GM12878 (cell line): ENCODE measurements at regions not wholly inside any gene's neighbourhood (a gene's known extent, or its start where the extent isn't known, plus 50 kb on each side); places are given as distances from the start of the nearest gene placed in this dataset.

Source experiments
- ATAC-seq: fragments of 200-7000 bp; cut with Tn5 transposase; 3 replicates; pipeline ENCODE4 v1.9.1; 2020; ENCODE audit warnings: mild to moderate bottlenecking, moderate library complexity
- BruUV-seq: library from RNA; stranded (reverse); fragments of 400-500 nt; replicated peaks from 2 replicates; lab custom pipeline; 2021; lab: Mats Ljungman, UMichigan
- CTCF ChIA-PET: fragments of 300-600 bp; sonication (Branson Sonifier 250); formaldehyde crosslinking; extraction: SDS; loops from one replicate; lab custom pipeline; 2021; ENCODE audit warnings: inconsistent platforms; lab: Yijun Ruan, JAX
- POLR2A ChIA-PET: fragments of 350-600 bp; formaldehyde crosslinking; extraction: SDS; loops from one replicate; lab custom pipeline; 2021; ENCODE audit warnings: inconsistent platforms; lab: Charles Lee
- RAD21 ChIA-PET: fragments of 300-600 bp; sonication (Branson Sonifier 250); formaldehyde crosslinking; loops from one replicate; lab custom pipeline; 2023; ENCODE audit warnings: antibody characterized with exemption; ENCODE audit not compliant: unreplicated experiment; lab: Charles Lee
- SMC1A ChIA-PET: fragments of 300-600 bp; sonication (Branson Sonifier 250); formaldehyde crosslinking; loops from one replicate; lab custom pipeline; 2023; ENCODE audit not compliant: unreplicated experiment, uncharacterized antibody; lab: Charles Lee
- DNase-seq: peaks from one replicate; pipeline ENCODE4 v3.0.0-alpha.2; 2011; ENCODE audit warnings: low read depth, low spot score
- FAIRE-seq: peaks from 3 replicates; lab custom pipeline; 2011; peaks lifted over from hg19 to GRCh38; lab: Jason Lieb, UNC
- H2AFZ ChIP-seq: 2 replicates; pipeline ENCODE4 v1.6.0; 2011; ENCODE audit warnings: low read depth, low read length, control low read depth; ENCODE audit not compliant: control insufficient read depth
- H3K27ac ChIP-seq: 2 replicates; pipeline ENCODE4 v1.5.1; 2011; ENCODE audit warnings: control low read depth; ENCODE audit not compliant: control insufficient read depth, insufficient read depth
- H3K27me3 ChIP-seq, 2 experiments: replicated peaks in 1 of 2; 2 replicates each; pipeline versions ENCODE4 v1.6.0 to v1.6.1; 2011; ENCODE audit warnings: low read length in 1 of 2; ENCODE audit not compliant: control insufficient read depth in 2 of 2, insufficient read depth in 2 of 2
- H3K36me3 ChIP-seq, 2 experiments: 2 replicates each; pipeline ENCODE4 v1.5.1; 2011; ENCODE audit warnings: low read length in 1 of 2; ENCODE audit not compliant: control insufficient read depth in 2 of 2, insufficient read depth in 2 of 2
- H3K4me1 ChIP-seq: 2 replicates; pipeline ENCODE4 v1.6.1; 2011; ENCODE audit warnings: mild to moderate bottlenecking, low read length, moderate library complexity, mixed read lengths; ENCODE audit not compliant: control insufficient read depth, insufficient read depth
- H3K4me2 ChIP-seq: 2 replicates; pipeline ENCODE4 v1.6.0; 2011; ENCODE audit warnings: control low read depth; ENCODE audit not compliant: control insufficient read depth, insufficient read depth
- H3K4me3 ChIP-seq: fragments of 200-600 bp; sonication (generic); 2 replicates; pipeline ENCODE4 v1.5.1; 2016
- H3K79me2 ChIP-seq: 2 replicates; pipeline ENCODE4 v1.6.0; 2011; ENCODE audit warnings: low read length; ENCODE audit not compliant: control insufficient read depth, insufficient read depth
- H3K9ac ChIP-seq: 2 replicates; pipeline ENCODE4 v1.8.0; 2011; ENCODE audit warnings: low read length, control low read depth, mixed read lengths; ENCODE audit not compliant: control insufficient read depth, insufficient read depth
- H3K9me3 ChIP-seq: replicated peaks from 3 replicates; pipeline ENCODE4 v1.5.1; 2011; ENCODE audit warnings: mild to moderate bottlenecking, low read length; ENCODE audit not compliant: control insufficient read depth, insufficient read depth
- H4K20me1 ChIP-seq: 2 replicates; pipeline ENCODE4 v1.6.0; 2011; ENCODE audit not compliant: control insufficient read depth, insufficient read depth
- BCL11A ChIP-seq: IDR thresholded peaks from 2 replicates; pipeline ENCODE4 v1.6.1; 2011; ENCODE audit warnings: low read depth, low read length
- CHD2 ChIP-seq: IDR thresholded peaks from 2 replicates; pipeline ENCODE4 v1.6.1; 2011; ENCODE audit warnings: low read depth, low read length, improper control_type of control experiment, borderline replicate concordance
- E4F1 ChIP-seq: fragments of 450-650 bp; IDR thresholded peaks from 2 replicates; pipeline ENCODE4 v1.6.1; 2018; ENCODE audit warnings: borderline replicate concordance, mild to moderate bottlenecking; ENCODE audit not compliant: partially characterized antibody
- ETV6 ChIP-seq, 2 experiments: fragments of 450-650 bp in 1 of 2; IDR thresholded peaks in 1 of 2; conservative IDR thresholded peaks in 1 of 2; 2 replicates each; pipeline ENCODE4 v1.6.1; 2014; ENCODE audit warnings: antibody characterized with exemption in 1 of 2, borderline replicate concordance in 1 of 2, low read depth in 1 of 2, mild to moderate bottlenecking in 1 of 2, moderate library complexity in 1 of 2
- IRF4 ChIP-seq: IDR thresholded peaks from 2 replicates; pipeline ENCODE4 v1.6.1; 2011; ENCODE audit warnings: low read depth, low read length
- NFIC ChIP-seq: IDR thresholded peaks from 2 replicates; pipeline ENCODE4 v1.6.1; 2012; ENCODE audit warnings: low read depth, mild to moderate bottlenecking, inconsistent platforms, low read length, moderate library complexity
- NFXL1 ChIP-seq: fragments of 450-650 bp; IDR thresholded peaks from 2 replicates; pipeline ENCODE4 v1.6.1; 2017; ENCODE audit warnings: antibody characterized with exemption, mild to moderate bottlenecking, borderline replicate concordance
- RAD51 ChIP-seq: fragments of 450-650 bp; IDR thresholded peaks from 2 replicates; pipeline ENCODE4 v1.6.1; 2016; ENCODE audit warnings: moderate library complexity, mild to moderate bottlenecking, inconsistent platforms
- RUNX3 ChIP-seq: IDR thresholded peaks from 2 replicates; pipeline ENCODE4 v1.6.1; 2012; ENCODE audit warnings: low read length, inconsistent platforms
- SIX5 ChIP-seq: IDR thresholded peaks from 2 replicates; pipeline ENCODE4 v1.6.1; 2011; ENCODE audit warnings: mild to moderate bottlenecking, low read depth, low read length, moderate library complexity; ENCODE audit not compliant: severe bottlenecking
- SMAD5 ChIP-seq: IDR thresholded peaks from 2 replicates; pipeline ENCODE4 v1.6.1; 2016; ENCODE audit warnings: antibody characterized with exemption, low read depth
- TBL1XR1 ChIP-seq: IDR thresholded peaks from 2 replicates; pipeline ENCODE4 v1.6.1; 2012; ENCODE audit warnings: low read depth, low read length, improper control_type of control experiment
- YY1 ChIP-seq: IDR thresholded peaks from 2 replicates; pipeline ENCODE4 v1.6.1; 2011; ENCODE audit warnings: low read depth, mild to moderate bottlenecking, low read length
- WGBS: methylation state at CpG from one replicate; pipeline ENCODE4 v1.1.6; 2016; ENCODE audit warnings: low lambda C conversion rate; ENCODE audit not compliant: insufficient replicate concordance, insufficient coverage; ENCODE audit errors: missing lambda C conversion rate; 5-methylcytosine and 5-hydroxymethylcytosine counted together
- in situ Hi-C: fragments of 300-500 bp; cut with MboI; formaldehyde crosslinking; loops from 9 replicates; pipeline ENCODE4 v1.14.3; 2018; ENCODE audit warnings: mixed read lengths
- intact Hi-C: fragments of 100-400 bp; cut with micrococcal nuclease; formaldehyde crosslinking; loops from one replicate; pipeline ENCODE4 v1.14.2; 2022; ENCODE audit not compliant: unreplicated experiment
- TF ChIP-seq, protein P1 (sequence below), 3 experiments: IDR thresholded peaks in 2 of 3; conservative IDR thresholded peaks in 1 of 3; 2 replicates each; pipeline ENCODE4 v1.5.1; 2011; ENCODE audit warnings: low read depth in 3 of 3, low read length in 3 of 3, mild to moderate bottlenecking in 3 of 3, control low read depth in 2 of 3, moderate library complexity in 2 of 3, inconsistent platforms in 1 of 3, mixed read lengths in 1 of 3; ENCODE audit not compliant: control insufficient read depth in 2 of 3, insufficient read depth in 1 of 3; ENCODE audit errors: extremely low read depth in 1 of 3
- TF ChIP-seq, protein P2 (sequence below): fragments of 150-350 bp; IDR thresholded peaks from 2 replicates; pipeline ENCODE4 v1.6.1; 2014; ENCODE audit warnings: mild to moderate bottlenecking, low read depth, low read length
- TF ChIP-seq, protein P3 (sequence below): IDR thresholded peaks from 2 replicates; pipeline ENCODE4 v1.6.1; 2011; ENCODE audit warnings: borderline replicate concordance, low read depth, mild to moderate bottlenecking, moderate library complexity, mixed read lengths, low read length; ENCODE audit not compliant: insufficient read depth; ENCODE audit errors: extremely low read length

DNA sequence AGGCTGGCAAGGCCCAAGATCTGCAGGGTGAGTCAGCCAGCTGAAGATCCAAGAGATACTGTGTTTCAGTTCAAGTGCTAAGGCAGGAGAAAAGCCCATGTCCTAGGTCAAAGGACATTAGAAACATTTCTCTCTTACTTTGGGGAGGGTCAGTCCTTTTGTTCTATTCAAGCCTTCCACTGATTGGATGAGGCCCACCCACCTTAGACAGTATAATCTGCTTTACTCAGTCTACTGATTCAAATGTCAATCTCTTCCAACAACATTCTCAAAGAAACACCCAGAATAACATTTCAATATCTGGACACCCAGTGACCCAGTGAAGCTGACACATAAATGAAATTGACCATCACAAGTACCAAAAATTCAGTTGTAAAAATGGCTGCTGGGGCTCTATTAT, 367.8 kb upstream of the ZP4 start (continued):
- TF ChIP-seq SIX5 (no peak), NFIC (no peak)

DNA sequence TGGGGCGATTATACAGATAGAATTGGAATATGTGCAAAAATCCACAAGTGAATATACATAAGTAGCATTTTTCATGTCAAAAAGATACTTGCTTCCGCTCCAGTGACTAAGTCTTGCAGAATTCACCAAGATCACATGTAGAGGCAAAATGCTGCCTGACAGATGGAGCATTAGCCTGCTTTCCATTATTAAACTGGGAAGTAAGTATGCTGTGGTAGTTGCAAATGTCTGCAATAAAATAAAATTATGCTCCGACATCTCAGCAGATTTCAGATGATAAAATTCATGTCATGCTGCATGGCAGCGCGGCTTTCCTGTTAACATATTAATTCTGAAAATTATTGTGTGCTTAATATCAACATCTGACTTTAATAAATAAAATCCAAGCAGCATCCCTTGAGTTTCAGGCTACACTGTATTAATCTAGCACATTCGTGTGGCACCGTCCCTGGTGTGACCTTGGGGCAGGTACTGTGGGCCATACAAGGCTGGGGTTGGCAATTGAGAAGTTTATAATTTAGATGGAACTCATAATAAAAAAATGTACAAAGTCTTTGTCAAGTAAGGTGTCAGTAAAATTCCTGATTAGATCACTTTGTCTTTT, 366.4 kb upstream of the ZP4 start:
- H3K4me3 ChIP-seq = no peak overlapping the region
- in situ Hi-C loops = no loop called here

More for the DNA sequence above, 366.4 kb upstream of the ZP4 start:
- no peaks in the 10 kb centered on the region for H3K36me3 ChIP-seq
- FAIRE-seq = no peak
- H3K9me3 ChIP-seq = no peaks in the 10 kb centered on the region
- DNase-seq = no peak
- H3K4me1 ChIP-seq = no peaks in the 10 kb centered on the region
- no peak overlapping the region for H2AFZ ChIP-seq
- SMC1A ChIA-PET = no interaction called here
- H3K4me2 ChIP-seq = no peak overlapping the region
- no peaks in the 10 kb centered on the region for H3K27me3 ChIP-seq
- no peak overlapping the region for H3K27ac ChIP-seq
- POLR2A ChIA-PET = no interaction called here
- CTCF ChIA-PET = no interaction called here
- no peaks in the 10 kb centered on the region for H4K20me1 ChIP-seq
- 63% methylated on average over 7 of the region's 7 CpGs for WGBS
- intact Hi-C loops = no loop called here
- no peaks in the 10 kb centered on the region for H3K79me2 ChIP-seq
- ATAC-seq = no peak
- H3K9ac ChIP-seq = no peak overlapping the region
- TF ChIP-seq YY1 (no peak), IRF4 (no peak), TBL1XR1 (no peak), RUNX3 (no peak), BCL11A (no peak), SMAD5 (no peak), ETV6 (conservative IDR thresholded peaks at IDR 0.05 in 1 of 2, IDR thresholded peaks at IDR 0.05 in 1 of 2; ENCODE audit: borderline replicate concordance in 1 of 2, low read depth in 1 of 2) (no peak), E4F1 (no peak), RAD51 (no peak), NFXL1 (no peak), CHD2 (no peak)
- TF ChIP-seq, protein P1, sequence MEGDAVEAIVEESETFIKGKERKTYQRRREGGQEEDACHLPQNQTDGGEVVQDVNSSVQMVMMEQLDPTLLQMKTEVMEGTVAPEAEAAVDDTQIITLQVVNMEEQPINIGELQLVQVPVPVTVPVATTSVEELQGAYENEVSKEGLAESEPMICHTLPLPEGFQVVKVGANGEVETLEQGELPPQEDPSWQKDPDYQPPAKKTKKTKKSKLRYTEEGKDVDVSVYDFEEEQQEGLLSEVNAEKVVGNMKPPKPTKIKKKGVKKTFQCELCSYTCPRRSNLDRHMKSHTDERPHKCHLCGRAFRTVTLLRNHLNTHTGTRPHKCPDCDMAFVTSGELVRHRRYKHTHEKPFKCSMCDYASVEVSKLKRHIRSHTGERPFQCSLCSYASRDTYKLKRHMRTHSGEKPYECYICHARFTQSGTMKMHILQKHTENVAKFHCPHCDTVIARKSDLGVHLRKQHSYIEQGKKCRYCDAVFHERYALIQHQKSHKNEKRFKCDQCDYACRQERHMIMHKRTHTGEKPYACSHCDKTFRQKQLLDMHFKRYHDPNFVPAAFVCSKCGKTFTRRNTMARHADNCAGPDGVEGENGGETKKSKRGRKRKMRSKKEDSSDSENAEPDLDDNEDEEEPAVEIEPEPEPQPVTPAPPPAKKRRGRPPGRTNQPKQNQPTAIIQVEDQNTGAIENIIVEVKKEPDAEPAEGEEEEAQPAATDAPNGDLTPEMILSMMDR (IDR thresholded peaks at IDR 0.05 in 2 of 3, conservative IDR thresholded peaks at IDR 0.05 in 1 of 3; ENCODE audit: control insufficient read depth in 2 of 3, extremely low read depth in 1 of 3, insufficient read depth in 1 of 3, low read depth in 3 of 3, low read length in 3 of 3) = no peak
- TF ChIP-seq, protein P2, sequence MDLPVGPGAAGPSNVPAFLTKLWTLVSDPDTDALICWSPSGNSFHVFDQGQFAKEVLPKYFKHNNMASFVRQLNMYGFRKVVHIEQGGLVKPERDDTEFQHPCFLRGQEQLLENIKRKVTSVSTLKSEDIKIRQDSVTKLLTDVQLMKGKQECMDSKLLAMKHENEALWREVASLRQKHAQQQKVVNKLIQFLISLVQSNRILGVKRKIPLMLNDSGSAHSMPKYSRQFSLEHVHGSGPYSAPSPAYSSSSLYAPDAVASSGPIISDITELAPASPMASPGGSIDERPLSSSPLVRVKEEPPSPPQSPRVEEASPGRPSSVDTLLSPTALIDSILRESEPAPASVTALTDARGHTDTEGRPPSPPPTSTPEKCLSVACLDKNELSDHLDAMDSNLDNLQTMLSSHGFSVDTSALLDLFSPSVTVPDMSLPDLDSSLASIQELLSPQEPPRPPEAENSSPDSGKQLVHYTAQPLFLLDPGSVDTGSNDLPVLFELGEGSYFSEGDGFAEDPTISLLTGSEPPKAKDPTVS = no peak
- TF ChIP-seq, protein P3, sequence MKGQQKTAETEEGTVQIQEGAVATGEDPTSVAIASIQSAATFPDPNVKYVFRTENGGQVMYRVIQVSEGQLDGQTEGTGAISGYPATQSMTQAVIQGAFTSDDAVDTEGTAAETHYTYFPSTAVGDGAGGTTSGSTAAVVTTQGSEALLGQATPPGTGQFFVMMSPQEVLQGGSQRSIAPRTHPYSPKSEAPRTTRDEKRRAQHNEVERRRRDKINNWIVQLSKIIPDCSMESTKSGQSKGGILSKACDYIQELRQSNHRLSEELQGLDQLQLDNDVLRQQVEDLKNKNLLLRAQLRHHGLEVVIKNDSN = no peak
- no TSS peak for BruUV-seq
- RAD21 ChIA-PET = no interaction called here
